Osteocyte (in vitro differentiated cells): ENCODE measurements at regions not wholly inside any gene's neighbourhood (a gene's known extent, or its start where the extent isn't known, plus 50 kb on each side); places are given as distances from the start of the nearest gene placed in this dataset.

Experiments
- DNase-seq: peaks from one replicate; pipeline ENCODE4 v3.0.0; 2021; ENCODE audit warnings: mixed read lengths; ENCODE audit not compliant: unreplicated experiment; ENCODE audit errors: extremely low spot score
- H3K27ac Mint-ChIP-seq: one replicate; pipeline ENCODE4 v1.8.0; 2021; ENCODE audit warnings: mild to moderate bottlenecking, mixed read lengths; ENCODE audit not compliant: unreplicated experiment
- H3K27me3 Mint-ChIP-seq: one replicate; pipeline ENCODE4 v1.8.0; 2021; ENCODE audit warnings: mixed read lengths; ENCODE audit not compliant: unreplicated experiment
- H3K36me3 Mint-ChIP-seq: one replicate; pipeline ENCODE4 v1.8.0; 2021; ENCODE audit warnings: mixed read lengths; ENCODE audit not compliant: unreplicated experiment
- H3K4me1 Mint-ChIP-seq: one replicate; pipeline ENCODE4 v1.8.0; 2021; ENCODE audit warnings: mixed read lengths; ENCODE audit not compliant: unreplicated experiment
- H3K4me3 Mint-ChIP-seq: one replicate; pipeline ENCODE4 v1.8.0; 2021; ENCODE audit warnings: mild to moderate bottlenecking, moderate library complexity, mixed read lengths; ENCODE audit not compliant: unreplicated experiment
- H3K9me3 Mint-ChIP-seq: one replicate; pipeline ENCODE4 v1.8.0; 2021; ENCODE audit warnings: mixed read lengths; ENCODE audit not compliant: unreplicated experiment
- TF ChIP-seq, protein P1 (sequence below): fragments of 200-600 bp; sonication (generic); IDR thresholded peaks from 2 replicates; pipeline ENCODE4 v1.5.0; 2021; ENCODE audit warnings: antibody characterized with exemption, mild to moderate bottlenecking, moderate library complexity

DNA sequence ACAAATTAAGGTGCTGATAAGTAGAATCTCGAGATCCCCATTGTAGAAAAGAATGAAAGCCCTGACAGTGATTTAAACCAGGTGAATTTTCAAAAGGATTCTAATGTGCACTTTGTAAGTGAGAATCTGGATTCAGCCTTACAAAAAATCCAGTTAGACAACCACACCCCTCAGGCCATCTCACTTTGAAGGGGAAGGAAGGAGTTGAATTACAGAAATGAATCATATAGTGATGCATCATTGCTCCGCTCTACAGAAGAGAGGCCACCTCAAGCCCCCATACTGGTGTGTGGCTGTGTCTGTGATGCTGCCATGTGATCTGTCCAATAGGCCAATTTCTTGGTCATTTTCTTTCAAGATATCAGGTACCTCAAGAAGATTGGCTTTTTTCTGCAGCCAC, 85.5 kb upstream of the NT5E start:
- H3K9me3 Mint-ChIP-seq, result no peaks in the 10 kb centered on the region
- no peak overlapping the region for H3K27ac Mint-ChIP-seq
- no peaks in the 10 kb centered on the region for H3K27me3 Mint-ChIP-seq
- no peak for DNase-seq
- no peaks in the 10 kb centered on the region for H3K36me3 Mint-ChIP-seq
- TF ChIP-seq, protein P1, sequence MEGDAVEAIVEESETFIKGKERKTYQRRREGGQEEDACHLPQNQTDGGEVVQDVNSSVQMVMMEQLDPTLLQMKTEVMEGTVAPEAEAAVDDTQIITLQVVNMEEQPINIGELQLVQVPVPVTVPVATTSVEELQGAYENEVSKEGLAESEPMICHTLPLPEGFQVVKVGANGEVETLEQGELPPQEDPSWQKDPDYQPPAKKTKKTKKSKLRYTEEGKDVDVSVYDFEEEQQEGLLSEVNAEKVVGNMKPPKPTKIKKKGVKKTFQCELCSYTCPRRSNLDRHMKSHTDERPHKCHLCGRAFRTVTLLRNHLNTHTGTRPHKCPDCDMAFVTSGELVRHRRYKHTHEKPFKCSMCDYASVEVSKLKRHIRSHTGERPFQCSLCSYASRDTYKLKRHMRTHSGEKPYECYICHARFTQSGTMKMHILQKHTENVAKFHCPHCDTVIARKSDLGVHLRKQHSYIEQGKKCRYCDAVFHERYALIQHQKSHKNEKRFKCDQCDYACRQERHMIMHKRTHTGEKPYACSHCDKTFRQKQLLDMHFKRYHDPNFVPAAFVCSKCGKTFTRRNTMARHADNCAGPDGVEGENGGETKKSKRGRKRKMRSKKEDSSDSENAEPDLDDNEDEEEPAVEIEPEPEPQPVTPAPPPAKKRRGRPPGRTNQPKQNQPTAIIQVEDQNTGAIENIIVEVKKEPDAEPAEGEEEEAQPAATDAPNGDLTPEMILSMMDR, result no peak
- peaks cover 40% of the 10 kb centered on the region for H3K4me1 Mint-ChIP-seq
- no peak overlapping the region for H3K4me3 Mint-ChIP-seq

DNA sequence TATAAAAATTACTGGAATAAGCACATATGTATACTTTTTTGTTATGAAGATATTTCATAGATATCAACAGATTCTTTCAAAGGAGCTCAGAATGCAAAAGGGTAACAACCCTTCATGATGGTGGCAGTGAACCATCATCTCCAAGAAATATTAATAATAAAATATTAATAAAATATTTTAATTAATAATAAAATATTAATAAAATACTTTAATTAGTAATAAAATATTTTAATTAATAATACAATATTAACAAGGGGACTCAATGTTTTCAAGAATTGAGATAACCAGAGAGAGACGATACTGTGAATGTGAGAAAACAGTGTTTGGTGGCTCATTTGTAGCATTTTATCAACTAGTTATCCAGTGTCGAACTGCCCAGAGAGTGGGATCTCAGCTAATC, 86.0 kb upstream of the NT5E start:
- Mint-ChIP-seq H3K4me3 (no peak overlapping the region), H3K36me3 (no peaks in the 10 kb centered on the region), H3K27me3 (no peaks in the 10 kb centered on the region), H3K4me1 (peaks cover 43% of the 10 kb centered on the region), H3K27ac (no peak overlapping the region), H3K9me3 (no peaks in the 10 kb centered on the region)
- TF ChIP-seq, protein P1, result no peak
- no peak for DNase-seq

DNA sequence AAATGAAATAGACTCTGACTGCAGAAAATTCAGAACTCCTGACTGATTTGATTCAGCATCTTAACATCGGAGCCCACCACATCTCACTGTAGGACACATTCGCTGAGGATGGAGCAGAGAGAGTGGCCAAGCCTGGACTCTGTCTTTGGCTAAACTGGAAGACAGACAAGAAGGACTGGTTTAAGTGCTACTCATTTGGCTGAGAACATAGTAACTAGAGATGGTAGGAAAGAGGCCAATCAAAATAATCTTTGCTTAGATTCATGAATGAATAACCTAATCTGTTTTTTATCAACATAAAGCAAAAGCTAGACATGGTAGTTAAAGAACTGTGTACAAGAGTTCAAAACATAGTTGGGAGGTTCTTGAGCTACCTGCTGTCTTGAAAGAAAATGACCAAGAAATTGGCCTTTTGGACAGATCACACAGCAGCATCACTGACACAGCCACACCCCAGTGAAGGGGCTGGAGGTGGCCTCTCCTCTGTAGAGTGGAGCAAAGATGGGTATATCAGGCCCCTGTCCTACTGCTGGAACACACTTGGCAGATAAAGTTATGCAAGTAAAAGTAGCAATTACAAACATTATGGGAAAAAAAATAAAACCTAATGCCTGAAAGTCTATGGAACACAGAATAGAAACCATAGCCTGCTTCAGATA, 87.1 kb upstream of the NT5E start:
- no peak for DNase-seq
- peaks cover 44% of the 10 kb centered on the region for H3K4me1 Mint-ChIP-seq
- no peak overlapping the region for H3K4me3 Mint-ChIP-seq
- no peaks in the 10 kb centered on the region for H3K36me3 Mint-ChIP-seq
- TF ChIP-seq, protein P1, result no peak
- peak overlapping the region; percentile 83 for H3K27ac Mint-ChIP-seq
- no peaks in the 10 kb centered on the region for H3K27me3 Mint-ChIP-seq
- H3K9me3 Mint-ChIP-seq, result no peaks in the 10 kb centered on the region

DNA sequence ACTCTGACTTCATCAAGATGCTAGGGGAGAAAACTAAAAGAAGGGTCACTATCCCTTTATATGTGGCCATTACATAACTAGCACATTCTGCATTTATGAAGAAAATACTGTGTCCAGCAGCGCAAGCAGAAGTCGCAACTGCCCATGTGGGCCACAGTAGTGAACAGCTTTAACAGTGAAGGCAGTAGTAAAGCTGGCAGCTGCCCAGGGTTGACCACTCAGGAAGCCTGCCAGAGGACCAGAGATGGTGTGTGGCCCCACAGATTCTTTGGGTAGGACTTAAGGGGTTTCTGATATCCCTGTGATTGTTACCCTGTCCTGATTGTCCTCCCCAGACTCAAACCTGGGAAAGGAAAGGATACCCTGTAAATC, 88.3 kb upstream of the NT5E start:
- peaks cover 45% of the 10 kb centered on the region for H3K4me1 Mint-ChIP-seq
- TF ChIP-seq, protein P1, result no peak
- H3K36me3 Mint-ChIP-seq, result no peaks in the 10 kb centered on the region
- H3K9me3 Mint-ChIP-seq, result no peaks in the 10 kb centered on the region
- no peak for DNase-seq
- no peak overlapping the region for H3K4me3 Mint-ChIP-seq
- no peaks in the 10 kb centered on the region for H3K27me3 Mint-ChIP-seq
- peak overlapping the region; percentile 83 for H3K27ac Mint-ChIP-seq

DNA sequence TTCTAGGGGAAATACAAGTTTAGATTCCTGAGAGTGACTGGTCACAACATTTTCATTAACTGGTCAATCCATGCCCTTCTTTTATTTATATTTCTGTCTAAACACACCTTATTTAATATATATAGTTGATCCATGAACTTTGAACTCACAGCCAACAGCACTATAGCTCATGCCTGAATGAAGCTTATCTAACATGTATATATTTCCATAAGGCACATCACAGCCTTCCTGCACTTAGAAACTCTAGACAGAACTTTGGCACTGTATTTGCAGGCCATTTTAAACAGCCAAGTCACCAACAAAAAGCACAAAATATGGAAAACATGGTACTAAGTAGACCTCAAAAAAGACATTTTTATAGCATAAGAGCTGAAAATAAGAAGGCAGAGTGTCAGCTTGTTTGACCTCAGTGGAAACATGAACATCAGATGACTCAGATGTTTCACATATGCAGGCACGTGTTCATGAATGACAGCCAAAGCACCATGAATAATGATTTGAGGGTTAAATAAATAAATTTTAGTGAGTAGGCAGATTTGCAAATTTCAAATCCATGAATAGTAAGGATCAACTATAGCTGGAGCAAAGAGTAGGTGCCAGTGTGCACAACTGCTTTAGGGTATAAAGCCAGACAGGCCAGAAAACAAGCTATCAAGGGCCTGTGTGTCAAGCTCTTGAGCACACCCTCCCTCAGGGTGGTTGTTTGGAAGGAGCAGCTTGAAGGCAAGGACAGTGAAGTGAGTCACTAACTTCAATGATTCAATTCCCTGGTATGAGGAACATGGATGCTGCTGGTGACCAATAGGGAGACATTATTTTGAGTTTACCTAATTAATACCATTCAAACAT, 88.9 kb upstream of the NT5E start:
- Mint-ChIP-seq H3K27me3 (no peaks in the 10 kb centered on the region), H3K4me3 (no peak overlapping the region), H3K9me3 (no peaks in the 10 kb centered on the region), H3K4me1 (peaks cover 45% of the 10 kb centered on the region), H3K27ac (peak overlapping the region; percentile 83), H3K36me3 (no peaks in the 10 kb centered on the region)
- DNase-seq, result no peak
- TF ChIP-seq, protein P1, result no peak
